Activated T-cell treated with anti-CD3 and anti-CD28 coated beads, Interleukin-2, amount 50 U/mL, for 4 hours (primary cell): ENCODE measurements at regions not wholly inside any gene's neighbourhood (a gene's known extent, or its start where the extent isn't known, plus 50 kb on each side); places are given as distances from the start of the nearest gene placed in this dataset.
A peak's percentile ranks its signal among the peaks of the same experiment; 100 is the strongest.

Experiments used
- ATAC-seq, 2 donors: fragments of 200-7000 bp; cut with Tn5 transposase; one replicate each; pipeline ENCODE4 v1.10.0; 2021
- DNase-seq: peaks from one replicate; pipeline ENCODE4 v3.0.0-alpha.2; 2020
- H3K27me3 Mint-ChIP-seq: one replicate; pipeline ENCODE4 v1.8.0; 2021; ENCODE audit warnings: low read depth, mixed read lengths
- H3K36me3 Mint-ChIP-seq: one replicate; pipeline ENCODE4 v1.8.0; 2022; ENCODE audit warnings: mixed read lengths; ENCODE audit not compliant: insufficient read depth
- H3K4me1 Mint-ChIP-seq: one replicate; pipeline ENCODE4 v1.8.0; 2021; ENCODE audit warnings: low read depth, mixed read lengths
- H3K4me3 Mint-ChIP-seq: one replicate; pipeline ENCODE4 v1.8.0; 2021; ENCODE audit warnings: mild to moderate bottlenecking, moderate library complexity, mixed read lengths
- H3K9me3 Mint-ChIP-seq: one replicate; pipeline ENCODE4 v1.8.0; 2021; ENCODE audit warnings: mixed read lengths

DNA sequence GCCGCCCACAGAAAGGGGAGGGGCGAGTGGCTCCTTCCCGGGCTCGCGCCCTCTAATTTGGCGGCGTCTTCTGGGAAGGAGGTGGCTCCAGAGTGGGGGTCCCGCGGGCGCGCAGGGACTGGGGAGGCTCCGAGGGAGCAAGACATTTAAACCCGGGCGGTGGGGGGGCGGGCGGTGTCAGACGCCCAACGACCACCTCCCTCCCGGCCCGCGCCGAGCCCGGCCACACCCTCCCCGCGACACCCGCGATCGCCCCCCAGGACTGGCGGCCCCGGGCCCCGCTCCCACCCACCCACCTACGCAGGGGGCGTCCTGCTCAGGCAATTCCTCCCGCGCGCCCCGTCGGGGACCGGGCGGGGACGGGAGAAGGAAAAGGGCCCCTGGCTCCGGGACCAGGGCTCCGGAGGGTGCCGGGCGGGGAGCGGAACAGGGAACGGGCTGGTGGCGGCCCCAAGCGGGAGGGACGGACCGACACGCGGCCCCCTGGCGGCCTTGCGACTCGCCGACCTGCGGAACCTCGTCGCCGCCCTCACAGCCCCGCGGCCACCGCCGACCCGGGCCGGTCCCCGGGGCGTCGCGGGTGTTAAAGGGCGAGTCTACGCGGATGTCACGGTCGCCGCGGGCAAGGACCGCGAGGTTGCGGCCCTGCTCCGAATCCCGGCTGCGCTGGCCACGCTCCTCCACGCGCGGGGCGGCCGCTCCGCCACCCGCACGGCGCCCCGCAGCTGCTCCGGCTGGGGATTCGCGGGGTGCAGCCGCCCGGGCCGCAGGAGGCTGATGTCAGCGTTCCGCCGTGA, 94.0 kb upstream of the FMN2 start:
- no peak overlapping the region for H3K4me3 Mint-ChIP-seq
- ATAC-seq: peak; percentile 28 to 51
- peaks cover 51% of the 10 kb centered on the region for H3K27me3 Mint-ChIP-seq
- no peaks in the 10 kb centered on the region for H3K9me3 Mint-ChIP-seq
- H3K4me1 Mint-ChIP-seq: peaks cover 2% of the 10 kb centered on the region
- no peak for DNase-seq
- no peaks in the 10 kb centered on the region for H3K36me3 Mint-ChIP-seq

DNA sequence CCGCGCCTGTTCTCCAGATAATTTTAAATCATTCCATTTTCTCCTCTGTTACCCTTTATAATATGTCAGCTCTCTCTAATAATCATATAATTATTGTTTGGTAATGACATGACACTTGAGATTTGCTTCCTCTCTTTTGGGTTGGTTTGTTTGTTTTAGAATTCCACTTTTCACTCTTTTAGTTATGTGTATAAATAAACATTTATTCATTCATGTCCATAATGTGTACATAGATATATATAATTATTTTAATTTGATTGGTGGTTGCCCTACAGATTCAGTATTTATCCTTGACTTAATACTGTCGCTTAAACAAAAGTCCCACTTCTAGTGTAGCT, 93.4 kb upstream of the FMN2 start:
- no peaks in the 10 kb centered on the region for H3K36me3 Mint-ChIP-seq
- peaks cover 52% of the 10 kb centered on the region for H3K27me3 Mint-ChIP-seq
- no peak for ATAC-seq

DNA sequence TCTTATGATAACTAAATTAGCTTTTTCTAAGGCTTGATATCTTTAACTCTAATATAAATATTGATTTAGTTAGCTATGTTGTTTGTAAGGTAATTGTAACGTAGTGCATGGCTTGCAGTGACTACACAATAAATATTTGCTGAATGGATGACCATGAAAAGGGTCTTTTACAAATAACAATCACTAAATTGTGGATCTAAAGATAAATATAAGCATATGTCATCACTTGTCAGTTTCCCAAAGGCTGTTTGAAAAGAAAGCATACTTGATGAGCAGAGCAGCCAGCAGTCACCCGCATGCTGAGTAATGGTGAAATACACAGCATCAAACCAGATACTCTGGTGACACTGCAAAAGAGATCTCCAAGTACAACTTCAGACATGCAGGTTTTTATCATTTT, 92.5 kb upstream of the FMN2 start:
- H3K36me3 Mint-ChIP-seq: no peaks in the 10 kb centered on the region
- no peak for ATAC-seq
- H3K4me1 Mint-ChIP-seq: peaks cover 2% of the 10 kb centered on the region
- no peak for DNase-seq
- no peaks in the 10 kb centered on the region for H3K9me3 Mint-ChIP-seq
- H3K4me3 Mint-ChIP-seq: no peak overlapping the region
- H3K27me3 Mint-ChIP-seq: peaks cover 54% of the 10 kb centered on the region

More for the DNA sequence above, 93.4 kb upstream of the FMN2 start:
- Mint-ChIP-seq H3K4me3 (peak overlapping the region; percentile 22), H3K4me1 (peaks cover 2% of the 10 kb centered on the region), H3K9me3 (no peaks in the 10 kb centered on the region)
- DNase-seq: no peak

- H3K4me3 Mint-ChIP-seq: no peak overlapping the region
- no peaks in the 10 kb centered on the region for H3K9me3 Mint-ChIP-seq
- H3K4me1 Mint-ChIP-seq: peaks cover 2% of the 10 kb centered on the region
- H3K36me3 Mint-ChIP-seq: no peaks in the 10 kb centered on the region
- H3K27me3 Mint-ChIP-seq: peaks cover 46% of the 10 kb centered on the region
- DNase-seq: no peak
- ATAC-seq: no peak
Observed at GRCh38 chr1:240000634-240001033, 91.0 kb upstream of the FMN2 start.

- ATAC-seq (no peak), DNase-seq (no peak)
- Mint-ChIP-seq H3K9me3 (no peaks in the 10 kb centered on the region), H3K36me3 (no peaks in the 10 kb centered on the region), H3K4me3 (no peak overlapping the region), H3K27me3 (peaks cover 42% of the 10 kb centered on the region), H3K4me1 (peaks cover 2% of the 10 kb centered on the region)
Observed at GRCh38 chr1:240001177-240001740, 90.4 kb upstream of the FMN2 start.

- ATAC-seq (no peak), DNase-seq (no peak)
- H3K4me1 Mint-ChIP-seq: no peaks in the 10 kb centered on the region
- no peaks in the 10 kb centered on the region for H3K36me3 Mint-ChIP-seq
- H3K9me3 Mint-ChIP-seq: no peaks in the 10 kb centered on the region
- H3K4me3 Mint-ChIP-seq: no peak overlapping the region
- H3K27me3 Mint-ChIP-seq: peaks cover 25% of the 10 kb centered on the region
Observed at GRCh38 chr1:240004086-240004749, 87.5 kb upstream of the FMN2 start.

GRCh38 chr1:240005997-240006650, 85.6 kb upstream of the FMN2 start:
- Mint-ChIP-seq H3K36me3 (no peaks in the 10 kb centered on the region), H3K27me3 (peaks cover 11% of the 10 kb centered on the region), H3K4me3 (no peak overlapping the region), H3K9me3 (peaks cover 9% of the 10 kb centered on the region), H3K4me1 (no peaks in the 10 kb centered on the region)
- DNase-seq: no peak
- ATAC-seq: no peak

- Mint-ChIP-seq H3K4me3 (no peak overlapping the region), H3K9me3 (peaks cover 12% of the 10 kb centered on the region), H3K27me3 (peaks cover 3% of the 10 kb centered on the region), H3K36me3 (no peaks in the 10 kb centered on the region), H3K4me1 (no peaks in the 10 kb centered on the region)
- no peak for DNase-seq
- no peak for ATAC-seq
Observed at GRCh38 chr1:240008298-240008697, 83.4 kb upstream of the FMN2 start.

DNA sequence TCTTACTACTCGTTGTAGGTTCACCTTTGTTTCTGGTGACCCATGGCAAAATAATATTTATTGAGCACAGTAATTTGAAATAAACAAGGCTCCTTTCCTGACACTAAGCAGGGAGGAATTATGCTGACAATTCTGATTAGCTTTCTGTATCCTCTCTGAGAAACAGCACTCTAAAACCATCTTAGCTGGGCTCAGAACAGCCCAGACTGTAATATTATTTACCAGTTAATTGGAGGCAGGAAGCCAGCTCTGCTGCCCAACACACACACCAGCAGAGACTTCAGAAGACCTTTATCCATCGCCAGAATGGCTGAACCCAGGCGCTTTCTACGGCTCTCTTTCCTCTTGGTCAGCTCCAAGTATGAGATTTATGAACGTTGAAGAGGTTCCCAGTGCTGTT, 77.6 kb upstream of the FMN2 start:
- H3K9me3 Mint-ChIP-seq: peaks cover 28% of the 10 kb centered on the region
- no peaks in the 10 kb centered on the region for H3K4me1 Mint-ChIP-seq
- DNase-seq: no peak
- no peaks in the 10 kb centered on the region for H3K27me3 Mint-ChIP-seq
- no peak overlapping the region for H3K4me3 Mint-ChIP-seq
- no peak for ATAC-seq
- no peaks in the 10 kb centered on the region for H3K36me3 Mint-ChIP-seq

- DNase-seq (no peak), ATAC-seq (no peak)
- no peaks in the 10 kb centered on the region for H3K4me1 Mint-ChIP-seq
- no peaks in the 10 kb centered on the region for H3K36me3 Mint-ChIP-seq
- no peak overlapping the region for H3K4me3 Mint-ChIP-seq
- H3K27me3 Mint-ChIP-seq: no peaks in the 10 kb centered on the region
- H3K9me3 Mint-ChIP-seq: peaks cover 16% of the 10 kb centered on the region
Observed at GRCh38 chr1:240018617-240019016, 73.1 kb upstream of the FMN2 start.

GRCh38 chr1:240019524-240019923, 72.2 kb upstream of the FMN2 start:
- DNase-seq (no peak), ATAC-seq (no peak)
- no peaks in the 10 kb centered on the region for H3K36me3 Mint-ChIP-seq
- no peaks in the 10 kb centered on the region for H3K4me1 Mint-ChIP-seq
- H3K9me3 Mint-ChIP-seq: peaks cover 16% of the 10 kb centered on the region
- H3K4me3 Mint-ChIP-seq: no peak overlapping the region
- H3K27me3 Mint-ChIP-seq: no peaks in the 10 kb centered on the region

GRCh38 chr1:240020871-240021270, 70.8 kb upstream of the FMN2 start:
- no peak for ATAC-seq
- Mint-ChIP-seq H3K4me1 (no peaks in the 10 kb centered on the region), H3K9me3 (peaks cover 16% of the 10 kb centered on the region), H3K4me3 (no peak overlapping the region), H3K36me3 (no peaks in the 10 kb centered on the region), H3K27me3 (peaks cover 4% of the 10 kb centered on the region)
- DNase-seq: no peak

GRCh38 chr1:240021709-240022108, 70.0 kb upstream of the FMN2 start:
- no peak for DNase-seq
- Mint-ChIP-seq H3K4me1 (no peaks in the 10 kb centered on the region), H3K9me3 (peaks cover 16% of the 10 kb centered on the region), H3K36me3 (no peaks in the 10 kb centered on the region), H3K4me3 (no peak overlapping the region), H3K27me3 (peaks cover 4% of the 10 kb centered on the region)
- ATAC-seq: no peak

DNA sequence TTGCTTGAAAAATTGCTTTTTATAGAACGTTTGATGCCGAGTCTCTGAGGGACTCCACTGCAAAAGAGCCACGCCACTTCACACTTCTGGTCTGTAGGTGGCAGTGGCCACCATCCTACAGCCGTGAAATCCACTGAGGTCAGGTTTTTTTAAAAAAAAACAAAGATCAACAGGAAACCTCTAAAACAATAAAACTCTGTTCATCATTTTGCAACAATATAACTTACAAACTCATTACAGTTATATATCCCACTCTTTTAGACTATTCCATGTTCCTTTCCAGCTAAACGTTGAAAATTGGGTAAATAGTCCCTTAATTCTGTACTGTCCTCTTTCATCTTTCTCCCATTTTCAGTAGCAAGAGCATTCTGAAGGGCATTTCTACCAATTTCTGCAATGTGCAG, 64.6 kb upstream of the FMN2 start:
- H3K4me3 Mint-ChIP-seq: no peak overlapping the region
- DNase-seq (no peak), ATAC-seq (no peak)
- no peaks in the 10 kb centered on the region for H3K9me3 Mint-ChIP-seq
- H3K27me3 Mint-ChIP-seq: peaks cover 4% of the 10 kb centered on the region
- no peaks in the 10 kb centered on the region for H3K4me1 Mint-ChIP-seq
- no peaks in the 10 kb centered on the region for H3K36me3 Mint-ChIP-seq
